ENCODE measurements at regions not wholly inside any gene's neighbourhood (a gene's known extent, or its start where the extent isn't known, plus 50 kb on each side); places are given as distances from the start of the nearest gene placed in this dataset.
A peak's percentile ranks its signal among the peaks of the same experiment; 100 is the strongest.

DNA sequence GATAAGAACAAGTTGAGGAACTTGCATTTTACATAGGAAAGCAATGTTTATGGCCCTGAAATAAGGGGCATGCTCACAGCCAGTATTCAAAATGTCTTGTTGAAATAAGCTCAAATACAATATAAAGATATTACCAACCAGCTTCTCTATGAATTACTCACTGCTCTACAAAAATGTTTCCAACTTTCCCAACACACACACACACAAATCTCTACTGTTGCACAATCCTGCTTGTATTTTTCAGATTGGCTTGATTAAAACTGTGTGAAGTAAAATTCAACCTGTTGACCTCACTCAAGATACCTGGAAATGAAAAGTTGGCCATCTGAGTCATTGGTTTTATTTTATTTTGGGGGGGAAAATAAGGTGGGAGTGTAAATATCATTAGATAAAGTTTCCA lies 128.6 kb downstream of the CHIC2 start:
- Histone ChIP-seq H3K9me3 (ENCODE audit: control insufficient read depth, low read length) (no peaks in the 10 kb centered on the region), H3K27ac (ENCODE audit: insufficient read depth, low read length, poor library complexity, severe bottlenecking) (no peak overlapping the region), H3K4me1 (ENCODE audit: control insufficient read depth, insufficient read depth, low read length, poor library complexity, severe bottlenecking) (no peaks in the 10 kb centered on the region), H3K4me3 (ENCODE audit: insufficient read depth, low read depth, low read length, poor library complexity, severe bottlenecking) (no peak overlapping the region), H3K36me3 (ENCODE audit: control insufficient read depth, insufficient read depth, low read length) (no peaks in the 10 kb centered on the region), H3K27me3 (replicated peaks; ENCODE audit: control insufficient read depth, insufficient read depth, low read length, poor library complexity, severe bottlenecking) (no peaks in the 10 kb centered on the region)
- no peak for DNase-seq

DNA sequence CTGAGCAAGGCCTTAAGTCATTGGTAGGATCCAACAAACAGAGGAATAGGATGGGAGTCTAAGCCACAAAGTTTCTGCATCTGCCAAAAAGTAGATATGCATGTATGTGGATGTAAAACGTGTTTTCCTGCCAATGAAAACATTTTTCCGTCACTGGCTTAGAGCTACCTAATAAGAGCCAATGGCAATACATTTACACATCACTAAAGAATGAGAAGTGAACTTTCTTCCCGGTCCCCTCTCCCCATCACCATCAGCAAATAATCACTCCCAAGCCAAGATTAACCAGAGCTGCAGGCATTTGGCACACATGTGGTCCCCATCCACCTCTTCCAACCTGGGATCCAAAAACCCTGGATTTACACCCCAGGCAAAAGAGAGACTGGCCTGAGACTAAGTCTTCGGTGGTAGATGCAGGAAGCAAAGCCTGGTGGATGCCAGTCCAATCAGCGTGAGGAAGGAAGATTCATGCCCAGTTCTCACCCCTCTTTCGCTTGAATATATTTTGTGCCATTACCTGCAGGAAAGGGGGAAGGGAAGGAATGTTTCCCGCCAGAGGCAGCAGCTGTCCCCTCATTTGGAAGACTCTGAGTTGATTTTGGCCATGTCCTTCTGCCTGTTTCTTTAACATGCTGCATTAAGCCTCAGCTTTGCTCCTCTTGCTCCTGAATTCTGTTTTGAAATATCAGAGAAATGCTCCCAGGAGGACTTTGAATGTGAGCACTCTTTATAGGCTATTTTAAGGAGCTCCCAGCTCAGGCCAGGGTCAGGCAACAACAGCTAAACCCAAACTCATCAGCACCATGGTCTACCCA lies 131.4 kb downstream of the CHIC2 start:
- no peak for DNase-seq

GRCh38 chr4:53931461-53931961 lies 132.9 kb downstream of the CHIC2 start:
- Histone ChIP-seq H3K4me3 (ENCODE audit: insufficient read depth, low read depth, low read length, poor library complexity, severe bottlenecking) (no peak overlapping the region), H3K9me3 (ENCODE audit: control insufficient read depth, low read length) (no peaks in the 10 kb centered on the region), H3K27me3 (replicated peaks; ENCODE audit: control insufficient read depth, insufficient read depth, low read length, poor library complexity, severe bottlenecking) (no peaks in the 10 kb centered on the region), H3K4me1 (ENCODE audit: control insufficient read depth, insufficient read depth, low read length, poor library complexity, severe bottlenecking) (no peaks in the 10 kb centered on the region), H3K36me3 (ENCODE audit: control insufficient read depth, insufficient read depth, low read length) (no peaks in the 10 kb centered on the region), H3K27ac (ENCODE audit: insufficient read depth, low read length, poor library complexity, severe bottlenecking) (no peak overlapping the region)
- DNase-seq: no peak

More for the DNA sequence above, 131.4 kb downstream of the CHIC2 start:
- Histone ChIP-seq H3K36me3 (ENCODE audit: control insufficient read depth, insufficient read depth, low read length) (no peaks in the 10 kb centered on the region), H3K27ac (ENCODE audit: insufficient read depth, low read length, poor library complexity, severe bottlenecking) (no peak overlapping the region), H3K4me3 (ENCODE audit: insufficient read depth, low read depth, low read length, poor library complexity, severe bottlenecking) (no peak overlapping the region), H3K4me1 (ENCODE audit: control insufficient read depth, insufficient read depth, low read length, poor library complexity, severe bottlenecking) (no peaks in the 10 kb centered on the region), H3K27me3 (replicated peaks; ENCODE audit: control insufficient read depth, insufficient read depth, low read length, poor library complexity, severe bottlenecking) (no peaks in the 10 kb centered on the region), H3K9me3 (ENCODE audit: control insufficient read depth, low read length) (no peaks in the 10 kb centered on the region)

GRCh38 chr4:53929955-53930798 lies 134.2 kb downstream of the CHIC2 start:
- Histone ChIP-seq H3K4me1 (ENCODE audit: control insufficient read depth, insufficient read depth, low read length, poor library complexity, severe bottlenecking) (no peaks in the 10 kb centered on the region), H3K36me3 (ENCODE audit: control insufficient read depth, insufficient read depth, low read length) (no peaks in the 10 kb centered on the region), H3K27ac (ENCODE audit: insufficient read depth, low read length, poor library complexity, severe bottlenecking) (no peak overlapping the region), H3K9me3 (ENCODE audit: control insufficient read depth, low read length) (no peaks in the 10 kb centered on the region), H3K27me3 (replicated peaks; ENCODE audit: control insufficient read depth, insufficient read depth, low read length, poor library complexity, severe bottlenecking) (no peaks in the 10 kb centered on the region), H3K4me3 (ENCODE audit: insufficient read depth, low read depth, low read length, poor library complexity, severe bottlenecking) (no peak overlapping the region)
- DNase-seq: peak in 1 of 3 donors; percentile 3

DNA sequence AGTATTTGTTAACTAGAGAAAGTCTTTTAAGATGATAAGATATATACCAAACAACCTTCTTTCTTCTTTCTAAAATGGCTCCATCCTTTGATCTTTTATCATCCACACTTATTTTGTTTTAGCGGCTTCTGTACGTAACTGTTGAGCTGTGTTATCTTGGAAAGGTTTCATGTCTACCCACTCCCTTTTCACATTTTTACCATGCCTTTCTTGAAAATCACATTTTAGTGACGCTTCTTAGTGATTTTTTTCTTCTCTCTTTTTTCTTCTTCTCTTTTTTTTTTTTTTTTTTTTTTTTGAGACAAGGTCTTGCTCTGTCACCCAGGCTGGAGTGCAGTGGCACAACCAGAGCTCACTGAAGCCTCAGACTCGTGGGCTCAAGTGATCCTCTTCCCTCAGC lies 135.1 kb downstream of the CHIC2 start:
- no peaks in the 10 kb centered on the region for H3K36me3 ChIP-seq (ENCODE audit: control insufficient read depth, insufficient read depth, low read length)
- H3K9me3 ChIP-seq (ENCODE audit: control insufficient read depth, low read length): no peaks in the 10 kb centered on the region
- no peak overlapping the region for H3K4me3 ChIP-seq (ENCODE audit: insufficient read depth, low read depth, low read length, poor library complexity, severe bottlenecking)
- H3K4me1 ChIP-seq (ENCODE audit: control insufficient read depth, insufficient read depth, low read length, poor library complexity, severe bottlenecking): no peaks in the 10 kb centered on the region
- no peaks in the 10 kb centered on the region for H3K27me3 ChIP-seq (replicated peaks; ENCODE audit: control insufficient read depth, insufficient read depth, low read length, poor library complexity, severe bottlenecking)
- DNase-seq: no peak
- H3K27ac ChIP-seq (ENCODE audit: insufficient read depth, low read length, poor library complexity, severe bottlenecking): no peak overlapping the region

DNA sequence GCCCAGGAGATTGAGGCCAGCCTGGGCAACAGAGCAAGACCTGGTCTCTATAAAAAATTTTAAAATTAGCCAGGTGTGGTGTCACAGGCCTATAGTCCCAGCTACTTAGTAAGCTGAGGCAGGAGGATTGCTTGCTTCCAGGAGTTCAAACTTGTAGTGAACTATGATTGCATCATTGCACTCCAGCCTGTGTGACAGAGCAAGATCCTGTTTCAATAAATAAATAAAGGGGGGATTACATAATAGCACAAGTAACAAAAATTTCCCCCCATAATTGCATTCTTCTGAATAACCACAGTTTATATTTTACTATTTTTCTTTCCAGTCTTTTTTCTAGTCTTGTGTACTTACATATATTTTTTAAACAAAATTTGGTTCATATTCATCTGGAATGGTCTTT lies 135.6 kb downstream of the CHIC2 start:
- no peak overlapping the region for H3K27ac ChIP-seq (ENCODE audit: insufficient read depth, low read length, poor library complexity, severe bottlenecking)

GRCh38 chr4:53925050-53925605 lies 139.3 kb downstream of the CHIC2 start:
- DNase-seq: no peak
- no peaks in the 10 kb centered on the region for H3K27me3 ChIP-seq (replicated peaks; ENCODE audit: control insufficient read depth, insufficient read depth, low read length, poor library complexity, severe bottlenecking)
- no peak overlapping the region for H3K4me3 ChIP-seq (ENCODE audit: insufficient read depth, low read depth, low read length, poor library complexity, severe bottlenecking)
- no peaks in the 10 kb centered on the region for H3K4me1 ChIP-seq (ENCODE audit: control insufficient read depth, insufficient read depth, low read length, poor library complexity, severe bottlenecking)
- no peak overlapping the region for H3K27ac ChIP-seq (ENCODE audit: insufficient read depth, low read length, poor library complexity, severe bottlenecking)
- H3K36me3 ChIP-seq (ENCODE audit: control insufficient read depth, insufficient read depth, low read length): no peaks in the 10 kb centered on the region
- no peaks in the 10 kb centered on the region for H3K9me3 ChIP-seq (ENCODE audit: control insufficient read depth, low read length)

More for the DNA sequence above, 135.6 kb downstream of the CHIC2 start:
- H3K4me1 ChIP-seq (ENCODE audit: control insufficient read depth, insufficient read depth, low read length, poor library complexity, severe bottlenecking): no peaks in the 10 kb centered on the region
- no peaks in the 10 kb centered on the region for H3K36me3 ChIP-seq (ENCODE audit: control insufficient read depth, insufficient read depth, low read length)
- no peaks in the 10 kb centered on the region for H3K9me3 ChIP-seq (ENCODE audit: control insufficient read depth, low read length)
- no peaks in the 10 kb centered on the region for H3K27me3 ChIP-seq (replicated peaks; ENCODE audit: control insufficient read depth, insufficient read depth, low read length, poor library complexity, severe bottlenecking)
- H3K4me3 ChIP-seq (ENCODE audit: insufficient read depth, low read depth, low read length, poor library complexity, severe bottlenecking): no peak overlapping the region
- no peak for DNase-seq

DNA sequence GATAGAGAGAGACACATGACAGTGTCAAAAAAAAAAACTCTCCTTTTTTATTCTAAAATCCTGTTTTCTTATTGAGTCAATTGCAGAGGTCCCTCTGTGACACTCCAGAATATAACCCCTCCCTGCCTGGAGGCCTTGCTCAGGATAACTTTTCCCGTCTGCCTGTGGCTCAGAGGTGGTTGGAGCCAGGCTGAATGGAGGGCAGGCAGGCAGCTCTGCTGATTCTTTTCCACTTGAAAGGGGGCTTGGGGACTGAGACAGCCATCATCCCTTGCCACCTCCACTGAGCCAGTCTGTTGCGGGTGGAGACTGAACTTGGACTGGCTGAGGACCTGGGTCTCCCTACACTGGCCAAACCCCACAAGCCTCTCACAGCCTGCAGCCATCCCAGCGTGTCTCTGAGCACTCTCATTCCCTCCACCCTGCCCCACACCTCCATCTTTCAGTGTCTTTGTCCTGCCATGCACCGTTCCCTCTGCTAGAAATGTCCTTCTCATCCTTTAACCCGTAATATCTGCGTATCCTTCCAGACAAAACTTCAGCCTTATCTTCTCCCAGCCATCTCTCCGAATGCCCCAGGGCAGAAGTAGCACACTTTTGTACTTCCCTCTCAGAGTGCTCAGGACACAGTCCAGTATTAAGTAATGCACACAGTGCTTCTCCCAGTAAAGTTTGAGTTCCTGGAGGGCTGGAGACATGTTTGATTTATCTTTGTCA lies 139.9 kb downstream of the CHIC2 start:
- no peak for DNase-seq
- Histone ChIP-seq H3K36me3 (ENCODE audit: control insufficient read depth, insufficient read depth, low read length) (no peaks in the 10 kb centered on the region), H3K4me1 (ENCODE audit: control insufficient read depth, insufficient read depth, low read length, poor library complexity, severe bottlenecking) (no peaks in the 10 kb centered on the region), H3K9me3 (ENCODE audit: control insufficient read depth, low read length) (no peaks in the 10 kb centered on the region), H3K27ac (ENCODE audit: insufficient read depth, low read length, poor library complexity, severe bottlenecking) (no peak overlapping the region), H3K4me3 (ENCODE audit: insufficient read depth, low read depth, low read length, poor library complexity, severe bottlenecking) (no peak overlapping the region), H3K27me3 (replicated peaks; ENCODE audit: control insufficient read depth, insufficient read depth, low read length, poor library complexity, severe bottlenecking) (no peaks in the 10 kb centered on the region)

GRCh38 chr4:53923921-53924320 lies 140.5 kb downstream of the CHIC2 start:
- no peak overlapping the region for H3K4me3 ChIP-seq (ENCODE audit: insufficient read depth, low read depth, low read length, poor library complexity, severe bottlenecking)
- H3K36me3 ChIP-seq (ENCODE audit: control insufficient read depth, insufficient read depth, low read length): no peaks in the 10 kb centered on the region
- H3K27ac ChIP-seq (ENCODE audit: insufficient read depth, low read length, poor library complexity, severe bottlenecking): no peak overlapping the region
- no peaks in the 10 kb centered on the region for H3K27me3 ChIP-seq (replicated peaks; ENCODE audit: control insufficient read depth, insufficient read depth, low read length, poor library complexity, severe bottlenecking)
- no peaks in the 10 kb centered on the region for H3K9me3 ChIP-seq (ENCODE audit: control insufficient read depth, low read length)
- no peak for DNase-seq
- H3K4me1 ChIP-seq (ENCODE audit: control insufficient read depth, insufficient read depth, low read length, poor library complexity, severe bottlenecking): no peaks in the 10 kb centered on the region
